ENCODE measurements at regions not wholly inside any gene's neighbourhood (a gene's known extent, or its start where the extent isn't known, plus 50 kb on each side); places are given as distances from the start of the nearest gene placed in this dataset.
A peak's percentile ranks its signal among the peaks of the same experiment; 100 is the strongest.

- Histone ChIP-seq H3K9me3 (replicated peaks) (no peaks in the 10 kb centered on the region), H3K27ac (replicated peaks) (no peak overlapping the region), H3K4me1 (peaks cover 7% of the 10 kb centered on the region), H3K36me3 (no peaks in the 10 kb centered on the region), H3K27me3 (ENCODE audit: low read depth) (peaks cover 18% of the 10 kb centered on the region), H3K4me3 (no peak overlapping the region)
- intact Hi-C loops (cut with micrococcal nuclease), result no loop called here
- DNase-seq, result no peak
- no peak for TF ChIP-seq CTCF (IDR thresholded peaks at IDR 0.05; ENCODE audit: borderline replicate concordance)
These were observed 97.5 kb downstream of the SCGB2B2 start for GRCh38 chr19:34579281-34580054.

- no peak for TF ChIP-seq CTCF (IDR thresholded peaks at IDR 0.05; ENCODE audit: borderline replicate concordance)
- Histone ChIP-seq H3K4me1 (peaks cover 7% of the 10 kb centered on the region), H3K27me3 (ENCODE audit: low read depth) (peaks cover 18% of the 10 kb centered on the region), H3K27ac (replicated peaks) (no peak overlapping the region), H3K4me3 (no peak overlapping the region), H3K36me3 (no peaks in the 10 kb centered on the region), H3K9me3 (replicated peaks) (no peaks in the 10 kb centered on the region)
- intact Hi-C loops (cut with micrococcal nuclease), result no loop called here
- DNase-seq, result no peak
These were observed 97.2 kb downstream of the WTIP start for GRCh38 chr19:34578751-34579150.

GRCh38 chr19:34578173-34578572, 96.6 kb downstream of the WTIP start:
- TF ChIP-seq CTCF (IDR thresholded peaks at IDR 0.05; ENCODE audit: borderline replicate concordance), result no peak
- intact Hi-C loops (cut with micrococcal nuclease), result no loop called here
- no peak overlapping the region for H3K4me3 ChIP-seq
- H3K36me3 ChIP-seq, result no peaks in the 10 kb centered on the region
- H3K27ac ChIP-seq (replicated peaks), result no peak overlapping the region
- peaks cover 7% of the 10 kb centered on the region for H3K4me1 ChIP-seq
- no peak for DNase-seq
- H3K9me3 ChIP-seq (replicated peaks), result no peaks in the 10 kb centered on the region
- H3K27me3 ChIP-seq (ENCODE audit: low read depth), result peaks cover 18% of the 10 kb centered on the region

DNA sequence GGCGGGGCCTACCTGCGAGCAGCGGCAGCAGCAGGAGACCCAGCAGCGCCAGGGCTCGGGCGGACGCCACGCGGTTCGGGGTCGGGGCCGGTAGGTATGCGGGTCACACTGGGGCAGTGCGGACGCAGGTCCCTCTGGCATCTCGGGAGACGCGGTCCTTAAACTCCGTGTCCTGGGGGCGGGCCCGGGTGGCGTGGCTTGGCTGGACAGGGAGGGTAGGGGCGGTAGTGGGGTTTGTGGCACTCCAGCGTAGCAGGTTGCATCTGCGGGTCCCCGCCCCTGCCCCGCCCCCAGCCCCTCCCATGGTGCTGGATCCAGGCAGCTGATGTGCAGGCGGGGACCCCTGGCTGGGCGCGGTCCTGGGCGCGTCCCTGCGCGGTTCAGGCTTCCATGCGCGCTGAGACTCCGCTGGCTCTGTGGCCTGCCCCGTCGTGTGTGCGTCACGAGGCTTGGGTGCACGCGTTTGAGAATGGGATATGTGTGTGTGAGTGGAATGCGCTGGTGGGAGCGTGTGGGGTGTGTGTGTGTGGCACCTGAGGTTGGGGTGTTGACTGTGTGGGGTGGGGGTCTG, 96.1 kb downstream of the WTIP start:
- peaks cover 7% of the 10 kb centered on the region for H3K4me1 ChIP-seq
- H3K27me3 ChIP-seq (ENCODE audit: low read depth), result peaks cover 18% of the 10 kb centered on the region
- TF ChIP-seq CTCF (IDR thresholded peaks at IDR 0.05; ENCODE audit: borderline replicate concordance), result no peak
- H3K4me3 ChIP-seq, result peak overlapping the region; percentile 36
- peaks cover 5% of the 10 kb centered on the region for H3K9me3 ChIP-seq (replicated peaks)
- H3K27ac ChIP-seq (replicated peaks), result no peak overlapping the region
- no peaks in the 10 kb centered on the region for H3K36me3 ChIP-seq
- DNase-seq, result no peak
- intact Hi-C loops (cut with micrococcal nuclease), result no loop called here

DNA sequence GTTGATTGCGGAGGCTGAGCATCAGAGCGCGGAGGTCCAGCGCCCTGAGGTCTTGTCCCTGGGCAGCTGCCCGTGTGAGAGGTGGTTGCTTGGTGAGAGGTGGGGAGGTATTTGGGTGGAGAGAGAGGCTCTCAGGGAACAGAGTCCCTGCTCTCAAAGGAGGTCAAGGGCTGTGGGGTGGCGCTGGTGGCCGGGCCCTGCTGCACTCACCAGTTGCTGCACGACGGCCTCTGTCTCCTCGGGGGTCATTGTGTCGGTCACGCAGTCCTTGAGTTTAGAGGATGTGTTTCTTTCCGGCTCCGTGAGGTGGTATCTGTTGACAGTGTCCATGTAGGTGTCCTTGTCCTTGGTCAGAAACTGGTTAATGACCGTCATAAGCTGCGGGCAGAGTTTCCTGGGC, 95.5 kb downstream of the WTIP start:
- intact Hi-C loops (cut with micrococcal nuclease), result no loop called here
- no peak for DNase-seq
- TF ChIP-seq CTCF (IDR thresholded peaks at IDR 0.05; ENCODE audit: borderline replicate concordance), result no peak
- no peak overlapping the region for H3K4me3 ChIP-seq
- peaks cover 7% of the 10 kb centered on the region for H3K4me1 ChIP-seq
- peaks cover 18% of the 10 kb centered on the region for H3K27me3 ChIP-seq (ENCODE audit: low read depth)
- H3K36me3 ChIP-seq, result no peaks in the 10 kb centered on the region
- no peak overlapping the region for H3K27ac ChIP-seq (replicated peaks)
- H3K9me3 ChIP-seq (replicated peaks), result peaks cover 7% of the 10 kb centered on the region
